H9 (cell line): ENCODE measurements at regions not wholly inside any gene's neighbourhood (a gene's known extent, or its start where the extent isn't known, plus 50 kb on each side); places are given as distances from the start of the nearest gene placed in this dataset.

Experiments used
- DNase-seq: peaks from one replicate; pipeline ENCODE4 v3.0.0-alpha.2; 2017
- H2AFZ ChIP-seq: one replicate; pipeline ENCODE4 v1.6.1; 2013; ENCODE audit warnings: mild to moderate bottlenecking, low read length, control low read depth, moderate library complexity
- H2AK5ac ChIP-seq: 2 replicates; pipeline ENCODE4 v1.6.1; 2013; ENCODE audit warnings: low read length, control low read depth, mixed read lengths; ENCODE audit not compliant: insufficient read length
- H2BK120ac ChIP-seq: one replicate; pipeline ENCODE4 v1.6.1; 2013; ENCODE audit warnings: low read depth, mild to moderate bottlenecking, low read length, control low read depth, inconsistent platforms; ENCODE audit not compliant: poor library complexity, severe bottlenecking
- H2BK12ac ChIP-seq: 2 replicates; pipeline ENCODE4 v1.6.1; 2013; ENCODE audit warnings: low read length, control low read depth, mixed read lengths, low read depth; ENCODE audit not compliant: insufficient read length
- H2BK15ac ChIP-seq: 2 replicates; pipeline ENCODE4 v1.6.1; 2013; ENCODE audit warnings: low read depth, low read length, control low read depth
- H2BK20ac ChIP-seq: one replicate; pipeline ENCODE4 v1.6.1; 2013; ENCODE audit warnings: low read depth, mild to moderate bottlenecking, low read length, control low read depth, inconsistent platforms; ENCODE audit not compliant: poor library complexity, severe bottlenecking
- H2BK5ac ChIP-seq: 2 replicates; pipeline ENCODE4 v1.6.1; 2013; ENCODE audit warnings: low read length, control low read depth, mixed read lengths; ENCODE audit not compliant: insufficient read length
- H3K14ac ChIP-seq: 2 replicates; pipeline ENCODE4 v1.6.1; 2013; ENCODE audit warnings: low read length, control low read depth; ENCODE audit not compliant: insufficient read depth
- H3K18ac ChIP-seq: 2 replicates; pipeline ENCODE4 v1.6.1; 2013; ENCODE audit warnings: low read depth, mild to moderate bottlenecking, mixed read lengths, low read length, control low read depth; ENCODE audit not compliant: insufficient read length
- H3K23ac ChIP-seq: 2 replicates; pipeline ENCODE4 v1.6.1; 2013; ENCODE audit warnings: low read length, control low read depth, mixed read lengths, low read depth; ENCODE audit not compliant: insufficient read length
- H3K23me2 ChIP-seq: 2 replicates; pipeline ENCODE4 v1.6.1; 2013; ENCODE audit warnings: low read depth, mild to moderate bottlenecking, mixed read lengths, low read length, control low read depth; ENCODE audit not compliant: insufficient read length, poor library complexity, severe bottlenecking
- H3K27ac ChIP-seq: 2 replicates; pipeline ENCODE4 v1.5.1; 2013; ENCODE audit warnings: low read length, control low read depth, mixed read lengths, low read depth; ENCODE audit not compliant: insufficient read length
- H3K27me3 ChIP-seq: 2 replicates; pipeline ENCODE4 v1.6.1; 2013; ENCODE audit warnings: low read length, control low read depth, inconsistent platforms; ENCODE audit not compliant: insufficient read depth
- H3K4ac ChIP-seq: 2 replicates; pipeline ENCODE4 v1.6.1; 2013; ENCODE audit warnings: low read depth, mild to moderate bottlenecking, control low read depth, inconsistent platforms, low read length, moderate library complexity
- H3K4me1 ChIP-seq: 2 replicates; pipeline ENCODE4 v1.6.1; 2013; ENCODE audit warnings: low read length, control low read depth, inconsistent platforms; ENCODE audit not compliant: insufficient read depth
- H3K4me2 ChIP-seq: 2 replicates; pipeline ENCODE4 v1.6.1; 2013; ENCODE audit warnings: low read length, control low read depth, mixed read lengths; ENCODE audit not compliant: insufficient read length, insufficient read depth
- H3K56ac ChIP-seq: 2 replicates; pipeline ENCODE4 v1.6.1; 2013; ENCODE audit warnings: low read depth, mild to moderate bottlenecking, mixed read lengths, low read length, control low read depth; ENCODE audit not compliant: insufficient read length
- H3K79me1 ChIP-seq: 2 replicates; pipeline ENCODE4 v1.6.1; 2013; ENCODE audit warnings: low read depth, mild to moderate bottlenecking, moderate library complexity, low read length, control low read depth, inconsistent platforms; ENCODE audit not compliant: insufficient read depth, poor library complexity, severe bottlenecking
- H3K79me2 ChIP-seq: 2 replicates; pipeline ENCODE4 v1.6.1; 2013; ENCODE audit warnings: low read length, control low read depth, inconsistent platforms; ENCODE audit not compliant: insufficient read depth
- H3K9ac ChIP-seq: 2 replicates; pipeline ENCODE4 v1.6.1; 2013; ENCODE audit warnings: low read length, control low read depth, mixed read lengths; ENCODE audit not compliant: insufficient read length; ENCODE audit errors: extremely low read depth
- H3K9me3 ChIP-seq: one replicate; pipeline ENCODE4 v1.6.1; 2013; ENCODE audit warnings: low read depth, low read length, inconsistent platforms; ENCODE audit not compliant: control insufficient read depth
- H3T11ph ChIP-seq: one replicate; pipeline ENCODE4 v1.6.1; 2013; ENCODE audit warnings: mild to moderate bottlenecking, low read length, control low read depth, inconsistent platforms
- H4K20me1 ChIP-seq: one replicate; pipeline ENCODE4 v1.6.1; 2013; ENCODE audit not compliant: control insufficient read depth, insufficient read length, insufficient read depth
- H4K5ac ChIP-seq: 2 replicates; pipeline ENCODE4 v1.6.1; 2013; ENCODE audit warnings: low read depth, mild to moderate bottlenecking, mixed read lengths, low read length, control low read depth; ENCODE audit not compliant: insufficient read length
- H4K8ac ChIP-seq: replicated peaks from 2 replicates; pipeline ENCODE4 v1.6.1; 2013; ENCODE audit warnings: low read length, control low read depth, mixed read lengths, low read depth; ENCODE audit not compliant: insufficient read length
- H4K91ac ChIP-seq: 2 replicates; pipeline ENCODE4 v1.6.1; 2013; ENCODE audit warnings: low read depth, mild to moderate bottlenecking, moderate library complexity, mixed read lengths, low read length, control low read depth; ENCODE audit not compliant: insufficient read length
- H3K27ac Mint-ChIP-seq, 3 experiments: 2 replicates in 2 of 3; 3 replicates in 1 of 3; pipeline ENCODE4 v1.8.0; 2020 to 2021; ENCODE audit warnings: mixed read lengths in 3 of 3, mild to moderate bottlenecking in 1 of 3, moderate library complexity in 1 of 3
- H3K27me3 Mint-ChIP-seq: 2 replicates; pipeline ENCODE4 v1.8.0; 2021; ENCODE audit warnings: low read depth, mild to moderate bottlenecking, moderate library complexity, mixed read lengths
- H3K36me3 Mint-ChIP-seq, 3 experiments: 2 replicates in 2 of 3; 3 replicates in 1 of 3; pipeline ENCODE4 v1.8.0; 2020 to 2021; ENCODE audit warnings: low read depth in 3 of 3, mixed read lengths in 3 of 3; ENCODE audit not compliant: insufficient read depth in 1 of 3
- H3K4me1 Mint-ChIP-seq, 2 experiments: 2 replicates each; pipeline ENCODE4 v1.8.0; 2020; ENCODE audit warnings: mixed read lengths in 2 of 2
- H3K4me3 Mint-ChIP-seq, 2 experiments: 2 replicates in 1 of 2; 3 replicates in 1 of 2; pipeline ENCODE4 v1.8.0; 2020 to 2021; ENCODE audit warnings: mild to moderate bottlenecking in 2 of 2, mixed read lengths in 2 of 2, moderate library complexity in 1 of 2
- H3K9me3 Mint-ChIP-seq, 2 experiments: 2 replicates in 1 of 2; 3 replicates in 1 of 2; pipeline ENCODE4 v1.8.0; 2020; ENCODE audit warnings: mild to moderate bottlenecking in 2 of 2, mixed read lengths in 2 of 2, moderate library complexity in 1 of 2
- WGBS: extraction: QIAGEN DNeasy Blood & Tissue Kit; methylation state at CpG from one replicate; pipeline ENCODE4 v1.1.7; 2013; ENCODE audit warnings: missing lambda C conversion rate, low lambda C conversion rate, mixed read lengths; ENCODE audit not compliant: insufficient read length; ENCODE audit errors: extremely low coverage; 5-methylcytosine and 5-hydroxymethylcytosine counted together
- TF ChIP-seq, protein P1 (sequence below): fragments of 200-600 bp; sonication (generic); conservative IDR thresholded peaks from 3 replicates; pipeline ENCODE4 v1.8.0; 2021; ENCODE audit warnings: antibody characterized with exemption, mild to moderate bottlenecking

- no peaks in the 10 kb centered on the region for H3K79me1 ChIP-seq
- H3K18ac ChIP-seq: no peak overlapping the region
- DNase-seq: no peak
- Mint-ChIP-seq H3K4me3 (no peak overlapping the region), H3K4me1 (no peaks in the 10 kb centered on the region), H3K9me3 (no peaks in the 10 kb centered on the region; a peak in 1 of 5 replicates), H3K27me3 (peaks cover 4% of the 10 kb centered on the region; the same call in 1 of the 2 replicates), H3K36me3 (no peaks in the 10 kb centered on the region), H3K27ac (no peak overlapping the region)
- H4K20me1 ChIP-seq: no peaks in the 10 kb centered on the region
- H3K27me3 ChIP-seq: no peaks in the 10 kb centered on the region
- H2BK12ac ChIP-seq: no peak overlapping the region
- no peak overlapping the region for H2BK5ac ChIP-seq
- no peak overlapping the region for H2BK20ac ChIP-seq
- no peak overlapping the region for H2AK5ac ChIP-seq
- no peak overlapping the region for H2AFZ ChIP-seq
- TF ChIP-seq, protein P1, sequence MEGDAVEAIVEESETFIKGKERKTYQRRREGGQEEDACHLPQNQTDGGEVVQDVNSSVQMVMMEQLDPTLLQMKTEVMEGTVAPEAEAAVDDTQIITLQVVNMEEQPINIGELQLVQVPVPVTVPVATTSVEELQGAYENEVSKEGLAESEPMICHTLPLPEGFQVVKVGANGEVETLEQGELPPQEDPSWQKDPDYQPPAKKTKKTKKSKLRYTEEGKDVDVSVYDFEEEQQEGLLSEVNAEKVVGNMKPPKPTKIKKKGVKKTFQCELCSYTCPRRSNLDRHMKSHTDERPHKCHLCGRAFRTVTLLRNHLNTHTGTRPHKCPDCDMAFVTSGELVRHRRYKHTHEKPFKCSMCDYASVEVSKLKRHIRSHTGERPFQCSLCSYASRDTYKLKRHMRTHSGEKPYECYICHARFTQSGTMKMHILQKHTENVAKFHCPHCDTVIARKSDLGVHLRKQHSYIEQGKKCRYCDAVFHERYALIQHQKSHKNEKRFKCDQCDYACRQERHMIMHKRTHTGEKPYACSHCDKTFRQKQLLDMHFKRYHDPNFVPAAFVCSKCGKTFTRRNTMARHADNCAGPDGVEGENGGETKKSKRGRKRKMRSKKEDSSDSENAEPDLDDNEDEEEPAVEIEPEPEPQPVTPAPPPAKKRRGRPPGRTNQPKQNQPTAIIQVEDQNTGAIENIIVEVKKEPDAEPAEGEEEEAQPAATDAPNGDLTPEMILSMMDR: no peak
- H3K4me1 ChIP-seq: no peaks in the 10 kb centered on the region
- no peak overlapping the region for H3K4ac ChIP-seq
- H3K9ac ChIP-seq: no peak overlapping the region
- H3K23me2 ChIP-seq: no peaks in the 10 kb centered on the region
- H3T11ph ChIP-seq: no peak overlapping the region
- H3K79me2 ChIP-seq: no peaks in the 10 kb centered on the region
- no CpG with 5 or more reads among the region's 4 CpGs for WGBS
- H3K56ac ChIP-seq: no peak overlapping the region
- H3K23ac ChIP-seq: no peak overlapping the region
- no peaks in the 10 kb centered on the region for H3K9me3 ChIP-seq
- no peak overlapping the region for H3K4me2 ChIP-seq
- no peak overlapping the region for H4K8ac ChIP-seq
- H3K27ac ChIP-seq: no peak overlapping the region
- H4K5ac ChIP-seq: no peak overlapping the region
- no peak overlapping the region for H2BK120ac ChIP-seq
- no peak overlapping the region for H4K91ac ChIP-seq
- H3K14ac ChIP-seq: no peak overlapping the region
- H2BK15ac ChIP-seq: no peak overlapping the region
These were observed 127.6 kb upstream of the FOXQ1 start for GRCh38 chr6:1184318-1184717.
